GM20000 (cell line): ENCODE measurements at regions not wholly inside any gene's neighbourhood (a gene's known extent, or its start where the extent isn't known, plus 50 kb on each side); places are given as distances from the start of the nearest gene placed in this dataset.

ENCODE experiments used
- DNase-seq: peaks from one replicate; pipeline ENCODE4 v3.0.0; 2012; ENCODE audit warnings: low spot score
- TF ChIP-seq, protein P1 (sequence below): IDR thresholded peaks from 2 replicates; pipeline ENCODE4 v1.5.1; 2012; ENCODE audit warnings: mild to moderate bottlenecking, control low read depth; ENCODE audit errors: extremely low read depth, missing control alignments

DNA sequence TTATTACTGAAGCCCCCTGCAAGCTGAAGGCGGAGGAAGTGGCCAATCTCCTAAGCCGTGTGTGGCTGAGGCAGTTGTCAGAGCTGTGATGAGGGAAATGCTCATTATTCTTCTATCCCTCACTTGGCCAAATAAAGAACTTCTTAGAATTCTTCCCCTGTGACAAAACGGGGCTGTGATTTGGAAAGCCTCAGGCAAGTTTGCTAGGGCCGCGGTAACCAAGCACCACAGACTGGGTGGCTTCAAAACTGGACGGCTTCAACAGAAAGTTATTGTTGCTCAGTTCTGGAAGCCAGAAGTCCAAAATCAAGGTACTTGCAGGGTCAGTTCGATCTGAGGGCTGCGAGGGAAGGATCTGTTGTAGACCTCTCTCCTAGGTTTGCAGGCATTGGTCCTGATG is 72.3 kb upstream of the STEAP1B start:
- TF ChIP-seq, protein P1, sequence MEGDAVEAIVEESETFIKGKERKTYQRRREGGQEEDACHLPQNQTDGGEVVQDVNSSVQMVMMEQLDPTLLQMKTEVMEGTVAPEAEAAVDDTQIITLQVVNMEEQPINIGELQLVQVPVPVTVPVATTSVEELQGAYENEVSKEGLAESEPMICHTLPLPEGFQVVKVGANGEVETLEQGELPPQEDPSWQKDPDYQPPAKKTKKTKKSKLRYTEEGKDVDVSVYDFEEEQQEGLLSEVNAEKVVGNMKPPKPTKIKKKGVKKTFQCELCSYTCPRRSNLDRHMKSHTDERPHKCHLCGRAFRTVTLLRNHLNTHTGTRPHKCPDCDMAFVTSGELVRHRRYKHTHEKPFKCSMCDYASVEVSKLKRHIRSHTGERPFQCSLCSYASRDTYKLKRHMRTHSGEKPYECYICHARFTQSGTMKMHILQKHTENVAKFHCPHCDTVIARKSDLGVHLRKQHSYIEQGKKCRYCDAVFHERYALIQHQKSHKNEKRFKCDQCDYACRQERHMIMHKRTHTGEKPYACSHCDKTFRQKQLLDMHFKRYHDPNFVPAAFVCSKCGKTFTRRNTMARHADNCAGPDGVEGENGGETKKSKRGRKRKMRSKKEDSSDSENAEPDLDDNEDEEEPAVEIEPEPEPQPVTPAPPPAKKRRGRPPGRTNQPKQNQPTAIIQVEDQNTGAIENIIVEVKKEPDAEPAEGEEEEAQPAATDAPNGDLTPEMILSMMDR: no peak
- DNase-seq: no peak

DNA sequence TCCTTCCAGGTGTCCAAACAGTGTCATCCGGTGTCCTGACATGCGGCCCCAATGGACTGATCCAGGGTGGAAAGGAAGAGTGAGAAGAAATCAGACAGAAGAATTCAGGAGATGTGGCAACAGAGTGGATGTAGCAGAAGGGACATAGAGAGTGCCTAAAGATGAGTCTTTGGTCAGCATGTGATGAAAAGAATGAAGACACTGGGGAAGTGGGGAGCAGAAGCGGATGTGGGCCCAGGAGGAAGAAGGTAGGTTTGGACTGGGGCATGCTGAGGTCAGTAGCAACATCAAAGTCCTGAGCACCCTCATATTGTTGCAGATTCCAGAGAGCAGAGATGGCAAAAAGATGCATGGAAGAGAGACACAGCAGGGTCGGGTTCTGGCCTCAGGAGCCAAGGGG is 71.8 kb upstream of the STEAP1B start:
- TF ChIP-seq, protein P1: no peak
- no peak for DNase-seq

DNA sequence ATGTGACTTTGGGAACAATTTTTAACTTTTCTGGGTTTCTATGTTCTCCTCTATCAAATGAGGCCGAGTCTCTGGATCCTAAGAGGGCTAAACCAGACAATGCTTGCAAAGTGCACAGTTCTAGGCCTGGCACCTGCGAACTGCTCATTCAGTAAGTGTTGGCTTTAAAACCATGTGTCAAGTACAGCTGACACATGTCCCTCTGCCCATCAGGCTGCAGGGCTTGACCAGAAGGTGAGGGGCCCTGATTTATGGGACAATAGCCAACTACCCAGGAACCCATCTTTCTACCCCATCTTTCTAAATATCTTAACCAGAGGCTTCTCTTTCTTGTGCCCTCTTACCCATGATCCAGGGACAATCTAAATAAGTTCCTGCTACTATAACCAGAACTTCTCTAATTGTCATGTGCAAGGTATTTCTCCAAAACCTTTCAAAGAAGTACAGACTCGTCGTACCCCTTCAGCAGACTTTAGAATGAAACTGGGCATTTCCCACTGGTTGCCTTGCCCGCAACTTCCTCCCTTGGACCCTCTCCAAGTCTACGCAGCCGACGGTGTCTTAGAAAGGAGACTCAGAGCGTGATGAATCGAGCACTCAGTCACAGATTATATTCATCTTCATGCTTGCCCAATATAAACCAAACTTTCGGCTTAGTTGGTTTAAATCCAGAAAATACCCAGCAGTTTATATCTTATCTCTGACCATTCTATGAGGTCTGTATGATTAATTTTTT is 69.8 kb upstream of the STEAP1B start:
- TF ChIP-seq, protein P1: no peak
- DNase-seq: no peak

DNA sequence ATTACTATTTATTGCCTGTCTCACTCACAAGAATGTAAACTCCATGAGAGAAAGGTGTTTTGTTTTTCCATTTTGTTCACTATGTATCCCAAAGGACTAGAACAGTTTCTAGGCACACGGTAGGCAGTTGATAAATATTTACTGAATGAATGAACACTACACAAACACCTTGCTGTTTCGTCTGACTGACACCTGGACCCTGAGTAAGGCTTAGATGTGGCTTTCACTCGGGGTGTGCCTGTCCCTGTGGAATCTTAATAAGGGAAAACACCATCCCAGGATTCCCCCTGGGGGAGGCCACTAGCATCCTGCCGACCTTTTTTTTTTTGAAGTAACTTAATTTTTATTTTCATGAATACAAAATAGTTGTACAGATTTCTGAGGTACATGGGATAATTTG is 66.6 kb upstream of the STEAP1B start:
- TF ChIP-seq, protein P1: no peak
- no peak for DNase-seq

DNA sequence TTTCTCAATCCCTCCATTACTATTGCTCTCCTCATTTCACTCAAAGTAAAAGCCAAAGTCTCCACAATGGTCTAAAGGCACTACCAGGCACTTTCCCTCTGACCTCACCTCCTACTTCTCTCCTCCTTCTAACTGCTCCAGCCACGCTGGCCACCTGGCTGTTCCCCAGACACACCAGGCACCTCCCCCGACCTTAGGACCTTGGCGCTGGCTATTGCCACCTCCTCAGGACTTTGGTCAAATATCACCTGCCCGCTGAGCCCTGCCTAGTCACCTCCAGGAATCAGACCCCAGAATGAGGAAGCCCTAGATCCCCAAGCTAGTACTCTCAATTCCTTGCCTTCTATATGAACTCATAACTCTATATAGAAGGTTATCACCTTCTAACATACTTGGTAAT is 66.2 kb upstream of the STEAP1B start:
- DNase-seq: no peak
- TF ChIP-seq, protein P1: no peak

DNA sequence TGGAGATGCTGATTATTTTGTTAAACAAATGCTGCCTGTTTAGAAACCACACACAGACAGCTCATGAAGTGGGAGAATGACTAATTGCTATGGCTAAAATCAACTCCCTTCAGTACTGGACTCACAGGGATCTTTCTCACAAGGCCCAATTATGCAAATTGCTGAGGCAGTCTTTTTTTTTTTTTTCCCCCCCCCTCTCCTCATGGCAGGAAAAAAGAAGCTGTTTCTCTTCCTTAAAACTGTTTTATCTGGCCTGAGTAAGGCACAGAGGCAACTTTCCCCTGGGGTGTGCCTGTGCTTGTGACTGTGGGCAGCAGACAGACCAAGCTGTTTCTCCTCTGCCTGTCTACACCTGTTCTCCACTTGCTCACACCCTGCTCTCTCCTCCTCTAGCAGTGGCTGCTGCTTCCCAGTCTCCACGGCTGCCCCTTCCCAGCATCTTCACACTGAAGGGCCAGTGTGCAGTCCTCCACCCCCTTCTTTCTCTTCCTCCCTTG is 65.4 kb upstream of the STEAP1B start:
- TF ChIP-seq, protein P1: no peak
- peak; percentile 29 for DNase-seq

DNA sequence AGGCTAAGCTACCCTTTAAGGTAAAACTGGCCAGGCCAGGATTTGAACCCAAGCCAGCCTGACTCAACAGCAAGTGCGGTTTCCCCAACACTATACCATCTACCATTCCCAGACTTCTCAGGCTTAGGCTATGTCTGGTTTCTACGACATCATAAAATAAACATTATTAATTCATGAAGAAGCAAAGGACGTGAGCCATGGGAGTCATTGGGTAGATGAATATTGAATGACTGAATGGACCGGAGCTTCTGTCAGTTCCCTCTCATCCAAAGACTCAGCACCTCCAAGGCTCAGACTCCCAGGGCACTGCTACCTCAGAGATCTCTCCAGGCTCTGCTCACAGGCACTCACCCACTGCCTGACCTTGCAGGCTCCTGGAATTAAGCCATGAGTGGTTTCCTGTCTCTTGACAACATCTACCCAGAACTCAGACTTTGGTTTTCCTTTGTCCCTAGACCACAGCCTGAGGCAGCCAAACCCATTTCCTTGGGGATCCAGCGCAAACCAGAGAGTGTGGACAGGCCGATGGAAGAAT is 64.6 kb upstream of the STEAP1B start:
- TF ChIP-seq, protein P1: no peak
- DNase-seq: no peak
